PC-9 (cell line): ENCODE measurements at regions not wholly inside any gene's neighbourhood (a gene's known extent, or its start where the extent isn't known, plus 50 kb on each side); places are given as distances from the start of the nearest gene placed in this dataset.

Source experiments
- BruUV-seq: library from RNA; stranded (reverse); fragments of 400-500 nt; replicated peaks from 2 replicates; lab custom pipeline; 2021; lab: Mats Ljungman, UMichigan
- CTCF ChIA-PET: fragments of 300-600 bp; sonication (Branson Sonifier 250); formaldehyde crosslinking; loops from one replicate; lab custom pipeline; 2022; ENCODE audit warnings: antibody characterized with exemption; lab: Charles Lee
- POLR2A ChIA-PET: fragments of 300-600 bp; sonication (Branson Sonifier 250); formaldehyde crosslinking; loops from one replicate; lab custom pipeline; 2022; ENCODE audit warnings: antibody characterized with exemption; ENCODE audit not compliant: unreplicated experiment; lab: Charles Lee
- DNase-seq, 2 experiments: peaks; one replicate each; pipeline versions ENCODE4 v3.0.0 to v3.0.0-alpha.2; 2015 to 2022; ENCODE audit warnings: mixed read lengths in 1 of 2
- H2AFZ ChIP-seq: fragments of 200-600 bp; sonication (generic); 2 replicates; pipeline ENCODE4 v1.8.1; 2017; ENCODE audit warnings: antibody characterized with exemption
- H3F3A ChIP-seq: fragments of 200-600 bp; sonication (generic); 2 replicates; pipeline ENCODE4 v1.8.1; 2017; ENCODE audit warnings: antibody characterized with exemption, mild to moderate bottlenecking, low read depth; ENCODE audit not compliant: insufficient read depth
- H3K27ac ChIP-seq: fragments of 200-600 bp; sonication (generic); 2 replicates; pipeline ENCODE4 v1.6.1; 2016; ENCODE audit warnings: mixed run types
- H3K27me3 ChIP-seq: fragments of 200-600 bp; sonication (generic); 2 replicates; pipeline ENCODE4 v1.6.1; 2016; ENCODE audit warnings: low read depth, mixed run types; ENCODE audit not compliant: insufficient read depth
- H3K36me3 ChIP-seq: fragments of 200-600 bp; sonication (generic); 2 replicates; pipeline ENCODE4 v1.6.1; 2016; ENCODE audit warnings: low read depth, mixed run types
- H3K4me1 ChIP-seq: fragments of 200-600 bp; sonication (generic); replicated peaks from 2 replicates; pipeline ENCODE4 v1.6.1; 2016; ENCODE audit warnings: mixed run types; ENCODE audit not compliant: insufficient read depth
- H3K4me2 ChIP-seq: fragments of 200-600 bp; sonication (generic); 2 replicates; pipeline ENCODE4 v1.6.1; 2017; ENCODE audit warnings: mixed run types
- H3K4me3 ChIP-seq: fragments of 200-600 bp; sonication (generic); 2 replicates; pipeline ENCODE4 v1.6.1; 2016; ENCODE audit warnings: mixed run types
- H3K79me2 ChIP-seq: fragments of 200-600 bp; sonication (generic); 2 replicates; pipeline ENCODE4 v1.6.1; 2017; ENCODE audit warnings: low read depth, mixed run types
- H3K9me2 ChIP-seq: fragments of 200-600 bp; sonication (generic); 2 replicates; pipeline ENCODE4 v1.8.1; 2017; ENCODE audit warnings: mild to moderate bottlenecking; ENCODE audit not compliant: insufficient read depth
- H3K9me3 ChIP-seq: fragments of 200-600 bp; sonication (generic); 2 replicates; pipeline ENCODE4 v1.8.1; 2016; ENCODE audit warnings: low read depth; ENCODE audit not compliant: insufficient read depth
- H4K20me1 ChIP-seq: fragments of 200-600 bp; sonication (generic); 2 replicates; pipeline ENCODE4 v1.8.1; 2017; ENCODE audit not compliant: insufficient read depth
- CTCF ChIP-seq: fragments of 200-600 bp; sonication (generic); conservative IDR thresholded peaks from 2 replicates; pipeline ENCODE4 v1.6.1; 2017; ENCODE audit warnings: mixed run types, antibody characterized with exemption, mild to moderate bottlenecking, moderate library complexity
- EZH2 ChIP-seq: fragments of 200-600 bp; sonication (generic); IDR thresholded peaks from 2 replicates; pipeline ENCODE4 v1.8.0; 2017; ENCODE audit warnings: antibody characterized with exemption, low read depth
- intact Hi-C: fragments of 100-400 bp; cut with micrococcal nuclease; formaldehyde crosslinking; loops from one replicate; pipeline ENCODE4 v1.10.0; 2022; ENCODE audit not compliant: unreplicated experiment

DNA sequence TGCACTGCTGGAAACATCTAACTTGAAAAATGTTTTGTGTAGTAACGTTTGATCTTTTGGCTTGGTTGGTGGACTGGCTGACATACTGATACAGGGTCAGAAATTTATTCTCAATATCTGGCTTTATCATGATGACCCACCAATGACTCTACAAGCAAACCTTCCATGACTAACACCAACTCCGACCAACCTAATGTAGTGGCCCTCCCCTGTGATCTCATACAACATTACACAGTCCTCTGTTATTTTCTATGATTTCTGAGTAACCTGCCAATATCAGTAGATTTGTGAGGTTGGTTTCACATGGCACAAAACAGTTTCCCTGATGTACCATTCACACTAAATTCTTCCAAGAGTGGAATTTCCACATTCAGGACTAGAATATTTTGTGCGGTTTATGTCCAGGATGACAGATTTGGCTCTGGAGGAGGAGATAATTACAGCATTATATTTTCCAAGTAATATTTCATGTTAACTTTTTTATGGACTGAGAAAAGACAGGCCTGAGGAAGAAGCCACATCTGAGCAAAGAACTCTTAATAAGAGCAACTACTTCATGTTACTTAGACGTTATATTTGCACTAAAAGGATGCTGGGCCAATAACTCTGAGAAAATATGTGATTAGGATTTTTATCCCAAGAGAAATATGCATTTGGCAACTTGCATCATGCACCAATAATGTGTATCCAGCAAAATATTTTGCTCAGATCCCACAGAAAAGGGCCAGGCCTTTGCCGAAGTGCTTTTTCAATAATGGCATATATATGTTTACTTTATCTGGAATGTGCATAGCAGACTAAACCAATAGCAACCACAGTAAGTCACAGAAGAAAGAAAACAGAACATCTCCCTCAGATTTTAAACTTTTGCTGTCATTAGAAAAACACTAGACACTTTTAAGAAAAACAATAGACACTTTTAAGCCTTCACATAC lies 273.4 kb downstream of the KCNN2 start:
- Histone ChIP-seq H3K9me3 (no peaks in the 10 kb centered on the region), H3F3A (no peaks in the 10 kb centered on the region), H3K27me3 (no peaks in the 10 kb centered on the region), H3K4me1 (no peaks in the 10 kb centered on the region), H3K4me3 (no peak overlapping the region), H2AFZ (no peak overlapping the region), H3K36me3 (no peaks in the 10 kb centered on the region), H4K20me1 (no peaks in the 10 kb centered on the region), H3K4me2 (no peak overlapping the region), H3K9me2 (no peaks in the 10 kb centered on the region), H3K79me2 (no peaks in the 10 kb centered on the region), H3K27ac (no peak overlapping the region)
- intact Hi-C loops: no loop called here
- no TSS peak for BruUV-seq
- CTCF ChIA-PET: no interaction called here
- POLR2A ChIA-PET: no interaction called here
- no peak for DNase-seq
- TF ChIP-seq CTCF (no peak), EZH2 (no peak)

- intact Hi-C loops: no loop called here
- ChIA-PET POLR2A (no interaction called here), CTCF (no interaction called here)
- DNase-seq: no peak
- Histone ChIP-seq H3K4me2 (no peak overlapping the region), H3K9me3 (no peaks in the 10 kb centered on the region), H3K4me1 (no peaks in the 10 kb centered on the region), H3F3A (no peaks in the 10 kb centered on the region), H3K36me3 (no peaks in the 10 kb centered on the region), H3K4me3 (no peak overlapping the region), H3K9me2 (no peaks in the 10 kb centered on the region), H4K20me1 (no peaks in the 10 kb centered on the region), H3K27me3 (no peaks in the 10 kb centered on the region), H2AFZ (no peak overlapping the region), H3K27ac (no peak overlapping the region), H3K79me2 (no peaks in the 10 kb centered on the region)
- no TSS peak for BruUV-seq
- TF ChIP-seq EZH2 (no peak), CTCF (no peak)
These were observed 272.6 kb downstream of the KCNN2 start for GRCh38 chr5:114634517-114634916.

DNA sequence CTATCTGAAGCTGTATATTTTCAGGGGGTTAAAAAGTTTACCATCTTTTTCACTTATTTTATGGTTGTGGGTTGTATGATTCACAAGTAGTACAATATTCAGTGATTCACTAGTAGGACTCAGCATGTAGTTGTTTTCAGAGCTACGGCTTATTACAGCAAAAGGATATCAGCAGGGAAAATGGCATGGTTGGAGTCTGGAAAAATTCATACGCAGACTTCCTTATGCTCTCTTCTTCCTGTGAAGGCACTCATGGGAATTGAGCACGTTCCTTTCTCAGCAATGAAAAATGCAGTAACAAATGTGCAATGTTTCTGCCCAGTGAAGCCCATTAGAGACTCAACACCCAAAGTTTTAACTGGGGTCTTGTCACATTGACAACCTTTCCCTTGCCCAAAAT lies 250.5 kb downstream of the KCNN2 start:
- no TSS peak for BruUV-seq
- Histone ChIP-seq H3K27me3 (no peaks in the 10 kb centered on the region), H3K9me2 (no peaks in the 10 kb centered on the region), H3K4me2 (no peak overlapping the region), H3K4me3 (no peak overlapping the region), H3K4me1 (no peaks in the 10 kb centered on the region), H3K27ac (no peak overlapping the region), H3F3A (no peaks in the 10 kb centered on the region), H3K9me3 (no peaks in the 10 kb centered on the region), H3K79me2 (no peaks in the 10 kb centered on the region), H4K20me1 (no peaks in the 10 kb centered on the region), H3K36me3 (no peaks in the 10 kb centered on the region), H2AFZ (no peak overlapping the region)
- ChIA-PET POLR2A (no interaction called here), CTCF (no interaction called here)
- TF ChIP-seq EZH2 (no peak), CTCF (no peak)
- intact Hi-C loops: no loop called here
- DNase-seq: no peak
